ENCODE measurements at regions not wholly inside any gene's neighbourhood (a gene's known extent, or its start where the extent isn't known, plus 50 kb on each side); places are given as distances from the start of the nearest gene placed in this dataset.
A peak's percentile ranks its signal among the peaks of the same experiment; 100 is the strongest.

DNA sequence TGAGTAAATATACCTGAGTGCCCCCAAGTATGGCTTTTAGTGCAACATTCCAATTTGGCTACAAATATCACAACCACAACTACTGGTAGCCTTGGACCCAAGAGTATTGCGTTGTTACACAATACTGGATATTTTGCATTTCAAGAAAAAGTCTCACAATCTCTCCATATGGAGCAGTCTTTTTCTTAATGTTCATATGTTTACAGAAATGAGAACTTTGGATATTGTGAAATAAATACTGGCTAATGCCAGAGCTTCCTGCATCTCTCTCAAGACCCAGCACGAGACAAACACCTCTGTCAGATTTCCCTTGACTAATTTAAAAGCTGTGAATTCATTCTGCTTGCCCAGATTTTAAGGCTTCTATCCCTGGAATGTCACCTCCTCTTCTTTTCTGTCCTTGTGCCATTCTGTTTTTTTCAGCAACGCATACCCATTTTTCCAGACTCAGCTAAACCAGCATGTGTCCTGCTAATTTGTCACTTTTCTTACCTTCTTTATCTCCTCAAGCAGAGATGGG is 136.2 kb upstream of the BACE2 start:
- no peak for TF ChIP-seq MAFK (IDR thresholded peaks at IDR 0.05; ENCODE audit: low read depth, low read length)
- TF ChIP-seq CTCF (conservative IDR thresholded peaks at IDR 0.05; ENCODE audit: low read depth, low read length), result no peak
- no peak for TF ChIP-seq POLR2A (IDR thresholded peaks at IDR 0.05; ENCODE audit: low read depth, low read length)
- TF ChIP-seq CEBPB (IDR thresholded peaks at IDR 0.05; ENCODE audit: low read depth, low read length), result 0 out of 2 replicates have a peak, but pooled peaks have one; percentile 19
- no peak for TF ChIP-seq SMC3 (IDR thresholded peaks at IDR 0.05; ENCODE audit: low read depth, low read length)
- no peak for TF ChIP-seq MAZ (IDR thresholded peaks at IDR 0.05; ENCODE audit: borderline replicate concordance, low read depth, low read length)
- no peak for TF ChIP-seq BHLHE40 (IDR thresholded peaks at IDR 0.05; ENCODE audit: low read depth, low read length)
- no peak for TF ChIP-seq RAD21 (IDR thresholded peaks at IDR 0.05; ENCODE audit: low read length)
- no peak for TF ChIP-seq NFE2L2 (IDR thresholded peaks at IDR 0.05; ENCODE audit: low read depth, low read length)
- no peak for TF ChIP-seq MXI1 (IDR thresholded peaks at IDR 0.05; ENCODE audit: borderline replicate concordance, low read depth, low read length)
- TF ChIP-seq RCOR1 (IDR thresholded peaks at IDR 0.05; ENCODE audit: insufficient replicate concordance, low read length), result no peak
- no peak for TF ChIP-seq RFX5 (IDR thresholded peaks at IDR 0.05; ENCODE audit: low read depth, low read length)
- TF ChIP-seq CHD1 (IDR thresholded peaks at IDR 0.05; ENCODE audit: low read depth, low read length), result no peak
- TF ChIP-seq, protein P1, sequence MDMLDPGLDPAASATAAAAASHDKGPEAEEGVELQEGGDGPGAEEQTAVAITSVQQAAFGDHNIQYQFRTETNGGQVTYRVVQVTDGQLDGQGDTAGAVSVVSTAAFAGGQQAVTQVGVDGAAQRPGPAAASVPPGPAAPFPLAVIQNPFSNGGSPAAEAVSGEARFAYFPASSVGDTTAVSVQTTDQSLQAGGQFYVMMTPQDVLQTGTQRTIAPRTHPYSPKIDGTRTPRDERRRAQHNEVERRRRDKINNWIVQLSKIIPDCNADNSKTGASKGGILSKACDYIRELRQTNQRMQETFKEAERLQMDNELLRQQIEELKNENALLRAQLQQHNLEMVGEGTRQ (IDR thresholded peaks at IDR 0.05; ENCODE audit: low read depth, low read length), result no peak
